ENCODE measurements at regions not wholly inside any gene's neighbourhood (a gene's known extent, or its start where the extent isn't known, plus 50 kb on each side); places are given as distances from the start of the nearest gene placed in this dataset.

- no peak overlapping the region for H3K4me3 Mint-ChIP-seq (ENCODE audit: low read depth)
- TF ChIP-seq CTCF (IDR thresholded peaks at IDR 0.05; ENCODE audit: unreplicated experiment) = no peak
- no peak overlapping the region for H3K27ac Mint-ChIP-seq
- no peak for DNase-seq (ENCODE audit: low spot score, unreplicated experiment)
- peaks cover 14% of the 10 kb centered on the region for H3K4me1 Mint-ChIP-seq (ENCODE audit: low read depth)
- H3K36me3 Mint-ChIP-seq (ENCODE audit: insufficient read depth) = no peaks in the 10 kb centered on the region
- H3K27me3 Mint-ChIP-seq = peaks cover 11% of the 10 kb centered on the region
- H3K9me3 Mint-ChIP-seq (ENCODE audit: low read depth) = no peaks in the 10 kb centered on the region
These were observed 533.7 kb upstream of the ATP11B start for GRCh38 chr3:182259579-182259978.

GRCh38 chr3:182261041-182261440 lies 532.3 kb upstream of the ATP11B start:
- Mint-ChIP-seq H3K9me3 (ENCODE audit: low read depth) (no peaks in the 10 kb centered on the region), H3K27ac (no peak overlapping the region), H3K4me1 (ENCODE audit: low read depth) (peaks cover 16% of the 10 kb centered on the region), H3K27me3 (peaks cover 11% of the 10 kb centered on the region), H3K36me3 (ENCODE audit: insufficient read depth) (no peaks in the 10 kb centered on the region), H3K4me3 (ENCODE audit: low read depth) (no peak overlapping the region)
- DNase-seq (ENCODE audit: low spot score, unreplicated experiment) = no peak
- TF ChIP-seq CTCF (IDR thresholded peaks at IDR 0.05; ENCODE audit: unreplicated experiment) = no peak

- Mint-ChIP-seq H3K27me3 (peaks cover 3% of the 10 kb centered on the region), H3K27ac (no peak overlapping the region), H3K36me3 (ENCODE audit: insufficient read depth) (no peaks in the 10 kb centered on the region), H3K4me3 (ENCODE audit: low read depth) (no peak overlapping the region), H3K4me1 (ENCODE audit: low read depth) (peaks cover 15% of the 10 kb centered on the region), H3K9me3 (ENCODE audit: low read depth) (no peaks in the 10 kb centered on the region)
- TF ChIP-seq CTCF (IDR thresholded peaks at IDR 0.05; ENCODE audit: unreplicated experiment) = no peak
- no peak for DNase-seq (ENCODE audit: low spot score, unreplicated experiment)
These were observed 524.6 kb upstream of the ATP11B start for GRCh38 chr3:182268711-182269110.

- no peaks in the 10 kb centered on the region for H3K9me3 Mint-ChIP-seq (ENCODE audit: low read depth)
- no peak for DNase-seq (ENCODE audit: low spot score, unreplicated experiment)
- no peak for TF ChIP-seq CTCF (IDR thresholded peaks at IDR 0.05; ENCODE audit: unreplicated experiment)
These were observed 516.8 kb upstream of the ATP11B start for GRCh38 chr3:182276512-182276911.

DNA sequence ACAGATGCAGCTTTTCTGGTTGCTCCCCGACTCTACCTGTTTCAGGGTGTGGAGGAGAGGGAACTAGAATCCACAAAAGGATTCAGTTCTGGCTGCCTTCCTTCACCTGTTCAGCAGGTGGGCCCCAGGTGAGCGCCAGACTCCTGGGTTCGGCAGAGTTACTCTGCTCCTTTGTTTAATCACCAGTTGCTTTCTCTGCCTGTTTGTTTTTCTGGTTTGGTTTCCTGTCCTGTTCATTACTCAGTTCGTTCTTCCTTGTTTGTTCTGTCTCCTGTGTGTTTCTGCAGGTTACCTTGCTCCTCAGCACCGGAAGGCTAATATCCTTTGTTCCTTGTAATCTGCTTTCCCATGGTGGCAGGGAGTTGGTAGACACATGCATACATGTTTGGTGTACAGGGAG lies 508.5 kb upstream of the ATP11B start:
- DNase-seq (ENCODE audit: low spot score, unreplicated experiment) = peak; percentile 17
- H3K9me3 Mint-ChIP-seq (ENCODE audit: low read depth) = no peaks in the 10 kb centered on the region
- H3K27ac Mint-ChIP-seq = peak overlapping the region; percentile 97
- no peak for TF ChIP-seq CTCF (IDR thresholded peaks at IDR 0.05; ENCODE audit: unreplicated experiment)
- H3K4me3 Mint-ChIP-seq (ENCODE audit: low read depth) = no peak overlapping the region
- no peaks in the 10 kb centered on the region for H3K27me3 Mint-ChIP-seq
- no peaks in the 10 kb centered on the region for H3K36me3 Mint-ChIP-seq (ENCODE audit: insufficient read depth)
- H3K4me1 Mint-ChIP-seq (ENCODE audit: low read depth) = peaks cover 41% of the 10 kb centered on the region

More at GRCh38 chr3:182276512-182276911, 516.8 kb upstream of the ATP11B start:
- Mint-ChIP-seq H3K36me3 (ENCODE audit: insufficient read depth) (no peaks in the 10 kb centered on the region), H3K4me3 (ENCODE audit: low read depth) (no peak overlapping the region), H3K27ac (no peak overlapping the region), H3K27me3 (no peaks in the 10 kb centered on the region), H3K4me1 (ENCODE audit: low read depth) (peaks cover 1% of the 10 kb centered on the region)

Data from progenitor cell of endocrine pancreas (in vitro differentiated cells).